ENCODE measurements at regions not wholly inside any gene's neighbourhood (a gene's known extent, or its start where the extent isn't known, plus 50 kb on each side); places are given as distances from the start of the nearest gene placed in this dataset.
A peak's percentile ranks its signal among the peaks of the same experiment; 100 is the strongest.
"Not testable (repeated sequence)": the region's sequence is repeated elsewhere in the genome, so short reads cannot be mapped to it uniquely, and the experiment has no call there.

- H3K27ac ChIP-seq = peak overlapping the region; percentile 39
These were observed 425.3 kb downstream of the CSNK1G3 start for GRCh38 chr5:123937230-123937629.

DNA sequence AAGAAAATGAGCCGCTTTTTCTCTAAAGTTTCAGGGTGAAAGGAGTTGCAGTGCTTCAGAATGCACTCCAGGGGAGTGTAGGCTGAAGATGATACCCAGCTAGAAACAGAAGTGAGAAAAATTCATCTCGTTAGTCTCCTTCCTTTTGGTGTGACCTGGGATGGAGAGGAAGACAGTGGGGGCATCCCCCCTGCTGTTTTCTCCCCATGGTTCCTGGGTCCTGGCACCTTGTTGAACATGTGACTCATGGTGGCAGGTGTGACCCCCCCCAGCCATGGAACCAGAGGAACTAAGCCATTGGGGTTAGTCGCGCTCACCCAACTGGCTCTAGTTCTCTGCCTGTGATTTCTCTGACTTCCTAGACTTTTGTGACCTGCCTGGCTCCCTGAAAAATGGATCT, 424.6 kb downstream of the CSNK1G3 start:
- TF ChIP-seq ZFX (IDR thresholded peaks at IDR 0.05) = no peak
- TF ChIP-seq CTCF (conservative IDR thresholded peaks at IDR 0.05) = no peak

More at GRCh38 chr5:123937230-123937629, 425.3 kb downstream of the CSNK1G3 start:
- TF ChIP-seq ZFX (IDR thresholded peaks at IDR 0.05) = no peak
- peak; percentile 75 for TF ChIP-seq CTCF (conservative IDR thresholded peaks at IDR 0.05)

GRCh38 chr5:123933812-123934211, 421.8 kb downstream of the CSNK1G3 start:
- H3K27ac ChIP-seq = not testable (repeated sequence)

More for the DNA sequence above, 424.6 kb downstream of the CSNK1G3 start:
- H3K27ac ChIP-seq = no peak overlapping the region

- H3K27ac ChIP-seq = no peak overlapping the region
- no peak for TF ChIP-seq CTCF (conservative IDR thresholded peaks at IDR 0.05)
- TF ChIP-seq ZFX (IDR thresholded peaks at IDR 0.05) = no peak
These were observed 417.1 kb downstream of the CSNK1G3 start for GRCh38 chr5:123929055-123929474.

GRCh38 chr5:123928401-123928800, 416.4 kb downstream of the CSNK1G3 start:
- no peak overlapping the region for H3K27ac ChIP-seq
- TF ChIP-seq CTCF (conservative IDR thresholded peaks at IDR 0.05) (no peak), ZFX (IDR thresholded peaks at IDR 0.05) (no peak)

GRCh38 chr5:123921193-123921592, 409.2 kb downstream of the CSNK1G3 start:
- TF ChIP-seq CTCF (conservative IDR thresholded peaks at IDR 0.05) (no peak), ZFX (IDR thresholded peaks at IDR 0.05) (no peak)
- H3K27ac ChIP-seq = no peak overlapping the region

DNA sequence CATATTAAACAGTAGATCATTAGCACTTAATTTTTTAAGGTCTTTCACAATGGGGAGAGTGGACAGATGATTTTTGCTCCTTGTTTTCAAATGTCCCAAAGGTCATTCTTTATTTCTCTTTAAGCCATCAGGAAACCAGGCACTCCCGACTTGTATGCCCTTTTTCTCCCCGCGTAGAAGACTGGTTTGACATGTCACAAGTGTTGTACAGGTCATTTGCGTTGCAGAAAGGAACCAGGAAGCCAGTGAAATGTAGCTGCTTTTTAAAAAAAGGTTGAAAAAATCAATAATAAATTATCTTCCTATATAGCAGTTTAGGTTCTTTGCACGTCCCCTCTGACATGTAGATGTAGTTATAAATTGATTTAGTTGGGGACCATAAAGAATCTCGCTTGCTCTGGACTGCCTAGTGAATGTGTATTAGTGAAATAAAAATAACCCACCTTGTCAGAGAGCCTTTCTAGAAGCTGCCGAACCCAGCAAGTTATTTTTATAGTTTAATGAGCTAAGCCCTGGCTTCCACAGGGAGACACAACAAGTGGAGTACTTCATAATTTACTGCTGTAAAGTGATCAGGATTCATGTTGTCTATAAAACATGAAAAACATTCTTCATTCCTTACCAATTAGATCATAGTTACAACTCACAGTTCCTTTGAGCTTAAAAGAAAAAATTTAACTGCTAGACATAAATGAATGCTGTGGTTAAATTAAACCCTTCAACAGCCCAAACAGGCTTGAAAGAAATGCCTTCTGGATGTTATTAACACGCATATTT, 404.6 kb downstream of the CSNK1G3 start:
- no peak overlapping the region for H3K27ac ChIP-seq
- no peak for TF ChIP-seq CTCF (conservative IDR thresholded peaks at IDR 0.05)

DNA sequence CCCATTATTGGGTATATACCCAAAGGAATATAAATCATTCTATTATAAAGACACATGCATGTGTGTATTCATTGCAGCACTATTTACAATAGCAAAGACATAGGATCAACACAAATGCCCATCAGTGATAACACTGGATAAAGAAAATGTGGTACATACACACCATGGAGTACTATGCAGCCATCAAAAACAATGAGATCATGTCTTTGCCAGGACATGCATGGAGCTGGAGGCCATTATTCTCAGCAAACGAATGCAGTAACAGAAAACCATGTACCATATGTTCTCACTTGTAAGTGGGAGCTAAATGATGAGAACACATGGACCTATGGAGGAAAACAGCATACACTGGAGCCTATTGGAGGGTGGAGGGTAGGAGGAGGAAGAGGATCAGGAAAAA, 402.4 kb downstream of the CSNK1G3 start:
- TF ChIP-seq ZFX (IDR thresholded peaks at IDR 0.05) (no peak), CTCF (conservative IDR thresholded peaks at IDR 0.05) (no peak)
- no peak overlapping the region for H3K27ac ChIP-seq
